Loucy (cell line): ENCODE measurements at regions not wholly inside any gene's neighbourhood (a gene's known extent, or its start where the extent isn't known, plus 50 kb on each side); places are given as distances from the start of the nearest gene placed in this dataset.

Source experiments
- EZH2phosphoT487 ChIP-seq: fragments of 200-600 bp; IDR thresholded peaks from 2 replicates; pipeline ENCODE4 v1.6.1; 2018; ENCODE audit warnings: antibody characterized with exemption, mild to moderate bottlenecking, moderate library complexity, borderline replicate concordance
- TF ChIP-seq, protein P1 (sequence below): fragments of 200-600 bp; sonication (generic); conservative IDR thresholded peaks from 2 replicates; pipeline ENCODE4 v1.5.1; 2014; ENCODE audit warnings: mild to moderate bottlenecking, antibody characterized with exemption, low read length

DNA sequence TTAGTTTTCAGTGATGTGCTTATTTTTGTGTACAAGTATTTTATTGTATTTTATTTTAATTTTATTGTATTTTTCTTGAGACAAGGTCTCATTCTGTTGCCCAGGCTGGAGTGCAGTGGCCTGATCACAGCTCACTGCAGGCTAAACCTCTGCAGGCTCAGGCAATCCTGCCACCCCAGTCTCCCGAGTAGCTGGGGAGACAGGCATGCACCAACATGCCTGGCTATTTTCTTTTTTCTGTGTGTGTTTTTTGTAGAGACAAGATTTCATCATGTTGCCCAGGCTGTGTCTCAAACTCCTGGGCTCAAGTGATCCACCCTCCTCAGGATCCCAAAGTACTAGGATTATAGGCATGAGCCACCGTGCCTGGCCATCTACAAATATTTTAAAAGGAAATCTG lies 146.3 kb downstream of the MANEA start:
- TF ChIP-seq EZH2phosphoT487, result no peak
- TF ChIP-seq, protein P1, sequence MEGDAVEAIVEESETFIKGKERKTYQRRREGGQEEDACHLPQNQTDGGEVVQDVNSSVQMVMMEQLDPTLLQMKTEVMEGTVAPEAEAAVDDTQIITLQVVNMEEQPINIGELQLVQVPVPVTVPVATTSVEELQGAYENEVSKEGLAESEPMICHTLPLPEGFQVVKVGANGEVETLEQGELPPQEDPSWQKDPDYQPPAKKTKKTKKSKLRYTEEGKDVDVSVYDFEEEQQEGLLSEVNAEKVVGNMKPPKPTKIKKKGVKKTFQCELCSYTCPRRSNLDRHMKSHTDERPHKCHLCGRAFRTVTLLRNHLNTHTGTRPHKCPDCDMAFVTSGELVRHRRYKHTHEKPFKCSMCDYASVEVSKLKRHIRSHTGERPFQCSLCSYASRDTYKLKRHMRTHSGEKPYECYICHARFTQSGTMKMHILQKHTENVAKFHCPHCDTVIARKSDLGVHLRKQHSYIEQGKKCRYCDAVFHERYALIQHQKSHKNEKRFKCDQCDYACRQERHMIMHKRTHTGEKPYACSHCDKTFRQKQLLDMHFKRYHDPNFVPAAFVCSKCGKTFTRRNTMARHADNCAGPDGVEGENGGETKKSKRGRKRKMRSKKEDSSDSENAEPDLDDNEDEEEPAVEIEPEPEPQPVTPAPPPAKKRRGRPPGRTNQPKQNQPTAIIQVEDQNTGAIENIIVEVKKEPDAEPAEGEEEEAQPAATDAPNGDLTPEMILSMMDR, result no peak
